SH-SY5Y (cell line): ENCODE measurements at regions not wholly inside any gene's neighbourhood (a gene's known extent, or its start where the extent isn't known, plus 50 kb on each side); places are given as distances from the start of the nearest gene placed in this dataset.

Source experiments
- GATA2 ChIP-seq: IDR thresholded peaks from 2 replicates; pipeline ENCODE4 v1.6.1; 2011; ENCODE audit warnings: mild to moderate bottlenecking, low read depth, low read length
- GATA3 ChIP-seq: IDR thresholded peaks from 2 replicates; pipeline ENCODE4 v1.6.1; 2011; ENCODE audit warnings: low read depth, mild to moderate bottlenecking, low read length, moderate library complexity

GRCh38 chrX:13471269-13471668 is 98.1 kb upstream of the EGFL6 start:
- no peak for TF ChIP-seq GATA2
- no peak for TF ChIP-seq GATA3
